NB4 (cell line): ENCODE measurements at regions not wholly inside any gene's neighbourhood (a gene's known extent, or its start where the extent isn't known, plus 50 kb on each side); places are given as distances from the start of the nearest gene placed in this dataset.

Source experiments
- MAX ChIP-seq: IDR thresholded peaks from 2 replicates; pipeline ENCODE4 v1.6.1; 2011; ENCODE audit warnings: low read depth, low read length
- POLR2A ChIP-seq: IDR thresholded peaks from 2 replicates; pipeline ENCODE4 v1.6.1; 2011; ENCODE audit warnings: mild to moderate bottlenecking; ENCODE audit not compliant: insufficient read length; ENCODE audit errors: extremely low read depth
- TF ChIP-seq, protein P1 (sequence below): IDR thresholded peaks from one replicate; pipeline ENCODE4 v1.5.1; 2012; ENCODE audit warnings: low read depth, low read length

GRCh38 chr4:189822326-189822725, 118.3 kb upstream of the FRG1 start:
- TF ChIP-seq, protein P1, sequence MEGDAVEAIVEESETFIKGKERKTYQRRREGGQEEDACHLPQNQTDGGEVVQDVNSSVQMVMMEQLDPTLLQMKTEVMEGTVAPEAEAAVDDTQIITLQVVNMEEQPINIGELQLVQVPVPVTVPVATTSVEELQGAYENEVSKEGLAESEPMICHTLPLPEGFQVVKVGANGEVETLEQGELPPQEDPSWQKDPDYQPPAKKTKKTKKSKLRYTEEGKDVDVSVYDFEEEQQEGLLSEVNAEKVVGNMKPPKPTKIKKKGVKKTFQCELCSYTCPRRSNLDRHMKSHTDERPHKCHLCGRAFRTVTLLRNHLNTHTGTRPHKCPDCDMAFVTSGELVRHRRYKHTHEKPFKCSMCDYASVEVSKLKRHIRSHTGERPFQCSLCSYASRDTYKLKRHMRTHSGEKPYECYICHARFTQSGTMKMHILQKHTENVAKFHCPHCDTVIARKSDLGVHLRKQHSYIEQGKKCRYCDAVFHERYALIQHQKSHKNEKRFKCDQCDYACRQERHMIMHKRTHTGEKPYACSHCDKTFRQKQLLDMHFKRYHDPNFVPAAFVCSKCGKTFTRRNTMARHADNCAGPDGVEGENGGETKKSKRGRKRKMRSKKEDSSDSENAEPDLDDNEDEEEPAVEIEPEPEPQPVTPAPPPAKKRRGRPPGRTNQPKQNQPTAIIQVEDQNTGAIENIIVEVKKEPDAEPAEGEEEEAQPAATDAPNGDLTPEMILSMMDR = no peak
- TF ChIP-seq POLR2A = no peak
- TF ChIP-seq MAX = no peak
